Right ventricle myocardium inferior (tissue), 1 donor: ENCODE measurements at regions not wholly inside any gene's neighbourhood (a gene's known extent, or its start where the extent isn't known, plus 50 kb on each side); places are given as distances from the start of the nearest gene placed in this dataset.

ENCODE experiments used
- ATAC-seq: fragments of 200-7000 bp; cut with Tn5 transposase; one replicate; pipeline ENCODE4 v1.9.1; 2020; ENCODE audit warnings: mild to moderate bottlenecking, moderate library complexity
- DNase-seq: peaks from one replicate; pipeline ENCODE4 v3.0.0; 2021; ENCODE audit errors: missing footprints
- intact Hi-C: fragments of 100-400 bp; cut with DNase I; formaldehyde crosslinking; loops from one replicate; pipeline ENCODE4 v1.11.0; 2022
- donor health status: DM: no; HTN: yes; CAD: no; lungs with severe emphysema.

DNA sequence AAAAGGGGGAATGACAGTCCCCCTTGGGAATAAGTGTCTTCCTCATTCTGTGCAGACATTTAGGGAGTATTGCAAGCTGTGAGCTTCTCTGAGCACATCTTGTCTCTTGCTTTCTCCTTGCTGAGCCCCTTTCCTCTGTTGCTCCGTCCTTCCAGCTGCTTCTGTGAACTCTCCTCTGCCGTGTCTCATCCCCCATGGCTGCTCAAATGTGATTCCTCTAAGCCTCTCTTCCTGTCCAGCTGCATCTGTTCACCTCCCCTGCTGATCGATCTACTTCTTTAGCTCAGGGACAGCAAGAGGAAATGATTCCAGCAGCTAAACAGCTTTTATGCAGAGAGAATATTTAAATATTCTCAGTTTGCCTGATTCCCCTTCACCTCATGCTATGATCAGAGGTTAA, 328.0 kb upstream of the DNAJC19 start:
- intact Hi-C loops: no loop called here
- no peak for DNase-seq
- ATAC-seq: no peak

DNA sequence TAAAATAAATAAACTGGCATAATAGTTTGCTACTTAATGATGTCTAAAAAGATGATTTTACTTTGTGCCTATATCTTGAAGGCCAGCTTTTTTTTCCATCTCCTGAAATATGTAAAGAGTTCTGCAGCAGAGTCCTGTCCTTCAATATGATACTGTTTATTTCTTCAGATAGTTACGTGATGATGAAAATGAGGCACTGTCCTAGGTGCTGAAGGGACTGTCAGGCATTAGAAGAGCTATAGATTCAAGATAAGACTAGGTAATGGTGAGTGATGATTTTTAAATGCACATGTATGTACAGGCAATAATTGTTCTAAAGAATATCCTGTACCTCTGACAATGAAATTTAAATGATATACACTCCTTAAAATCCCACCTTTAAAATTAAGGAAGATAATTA, 326.9 kb upstream of the DNAJC19 start:
- intact Hi-C loops: no loop called here
- ATAC-seq: no peak

GRCh38 chr3:181313335-181313734, 323.8 kb upstream of the DNAJC19 start:
- DNase-seq (no peak), ATAC-seq (no peak)
- intact Hi-C loops: no loop called here

More for the DNA sequence above, 326.9 kb upstream of the DNAJC19 start:
- no peak for DNase-seq

DNA sequence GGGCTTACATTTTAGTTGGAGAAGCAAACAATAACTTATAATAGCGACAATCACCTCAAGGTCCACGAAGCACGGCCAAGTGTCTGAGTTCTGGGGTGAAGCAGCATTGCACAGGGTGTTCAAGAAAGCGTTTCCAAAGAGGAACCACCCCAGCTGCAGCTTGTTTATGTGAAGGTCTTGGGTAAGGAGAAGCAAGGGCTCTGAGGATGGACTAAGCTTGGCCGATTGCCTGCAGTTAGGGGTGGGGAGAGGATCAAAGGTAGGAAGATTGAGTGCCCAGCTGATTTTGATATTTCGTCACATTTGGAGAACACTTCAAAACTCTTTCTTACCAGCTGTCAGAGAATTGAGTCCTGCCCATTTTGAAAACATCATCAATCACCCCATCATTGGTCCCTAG, 321.6 kb upstream of the DNAJC19 start:
- intact Hi-C loops: no loop called here
- ATAC-seq: no peak

DNA sequence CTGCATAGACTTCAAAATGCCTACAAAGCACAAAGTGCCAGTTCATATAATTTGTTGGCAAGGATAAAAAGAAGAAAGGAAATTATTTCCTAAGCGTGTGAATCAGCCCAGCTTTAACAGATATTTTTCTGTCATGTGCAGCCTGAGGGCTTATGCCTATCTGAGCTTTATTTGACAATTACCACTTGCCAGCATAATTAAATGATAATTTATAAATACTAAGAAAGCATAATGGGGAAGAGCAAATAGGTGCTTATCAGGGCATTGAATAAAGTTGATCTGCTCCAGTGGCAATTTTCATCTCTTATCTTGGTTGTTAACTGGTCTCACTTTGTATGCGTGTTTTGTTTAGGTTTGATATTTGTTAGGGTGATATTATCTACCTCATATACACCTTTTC, 313.4 kb upstream of the DNAJC19 start:
- no peak for DNase-seq
- intact Hi-C loops: no loop called here
- no peak for ATAC-seq

More for the DNA sequence above, 321.6 kb upstream of the DNAJC19 start:
- no peak for DNase-seq

DNA sequence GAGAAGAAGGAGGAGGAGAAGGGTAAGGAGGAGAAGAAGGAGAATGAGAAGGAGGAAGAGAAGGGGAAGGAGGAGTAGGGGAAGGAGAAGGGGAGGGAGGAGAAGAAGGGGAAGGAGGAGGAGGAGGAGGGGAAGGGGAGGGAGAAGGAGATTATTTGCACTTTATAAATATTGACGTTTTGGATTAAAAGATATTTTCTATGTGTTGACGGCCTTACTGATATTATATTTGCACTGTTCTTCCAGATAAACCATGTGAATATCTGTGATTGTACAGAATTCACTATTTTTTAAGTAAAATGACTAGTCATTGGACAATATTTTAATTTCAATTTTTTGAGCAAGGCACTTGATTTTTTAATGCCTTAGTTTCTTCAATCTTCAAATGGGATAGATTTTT, 310.5 kb upstream of the DNAJC19 start:
- intact Hi-C loops: no loop called here
- DNase-seq (no peak), ATAC-seq (no peak)

GRCh38 chr3:181298421-181298820, 308.9 kb upstream of the DNAJC19 start:
- intact Hi-C loops: no loop called here
- DNase-seq (no peak), ATAC-seq (no peak)

DNA sequence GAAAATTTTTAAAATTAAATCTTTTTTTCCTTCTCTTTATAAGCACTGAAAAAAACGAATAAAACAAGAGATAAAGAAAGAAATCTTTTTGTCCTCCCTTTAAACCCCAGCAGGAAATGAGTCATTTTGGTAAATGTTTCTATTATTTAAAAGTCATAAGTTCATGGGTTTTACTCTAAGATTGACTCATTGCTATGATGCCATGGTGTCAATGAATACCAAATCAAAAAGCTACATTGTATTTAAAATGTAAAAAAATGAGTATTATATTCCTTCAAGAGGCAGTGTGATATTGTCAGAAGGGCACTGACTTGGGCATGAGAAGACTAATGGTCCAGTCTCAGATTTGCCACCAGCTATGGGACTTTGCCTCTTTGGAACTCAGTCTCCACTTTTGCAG, 303.4 kb upstream of the DNAJC19 start:
- intact Hi-C loops: no loop called here
- DNase-seq (no peak), ATAC-seq (no peak)

DNA sequence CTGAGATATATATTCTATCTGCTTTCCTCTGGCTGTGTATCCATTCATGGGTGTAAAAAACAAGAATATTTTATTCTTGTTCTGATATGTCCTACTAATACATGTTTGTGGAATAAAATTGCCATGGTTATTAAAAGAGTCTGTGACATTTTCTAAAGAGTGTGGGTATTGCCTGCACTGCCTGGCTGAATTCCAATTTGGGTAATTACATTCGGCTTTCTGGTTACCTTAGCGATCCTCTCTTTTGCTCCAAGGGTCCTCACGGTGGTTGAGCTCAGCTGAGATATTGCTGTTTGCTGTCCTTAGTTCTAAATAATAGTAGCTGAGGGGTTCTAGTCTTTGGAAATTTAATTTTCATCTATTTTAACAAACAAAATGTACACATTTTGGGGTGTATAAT, 301.4 kb upstream of the DNAJC19 start:
- no peak for DNase-seq
- intact Hi-C loops: no loop called here
- no peak for ATAC-seq

- intact Hi-C loops: no loop called here
- ATAC-seq (no peak), DNase-seq (no peak)
These were observed 299.8 kb upstream of the DNAJC19 start for GRCh38 chr3:181289306-181289705.

DNA sequence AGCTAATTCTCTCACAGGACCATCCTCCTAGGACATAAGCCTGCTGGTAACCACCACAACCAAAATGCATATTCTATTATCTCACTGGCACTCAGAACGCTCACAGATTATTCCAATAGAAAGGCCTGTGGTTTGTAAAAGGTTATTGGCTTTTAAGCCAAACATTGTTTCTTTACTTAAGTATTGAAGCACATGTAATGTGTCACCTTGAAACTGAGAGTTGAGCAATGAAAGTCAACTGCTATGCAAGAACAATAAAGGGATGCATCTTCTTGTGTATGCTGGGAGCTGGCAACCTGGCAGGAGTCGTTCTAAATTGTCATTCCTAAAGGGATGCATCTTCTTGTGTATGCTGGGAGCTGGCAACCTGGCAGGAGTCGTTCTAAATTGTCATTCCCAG, 298.6 kb upstream of the DNAJC19 start:
- DNase-seq (no peak), ATAC-seq (no peak)
- intact Hi-C loops: no loop called here

GRCh38 chr3:181279239-181279565, 289.7 kb upstream of the DNAJC19 start:
- intact Hi-C loops: no loop called here
- no peak for ATAC-seq
- no peak for DNase-seq

DNA sequence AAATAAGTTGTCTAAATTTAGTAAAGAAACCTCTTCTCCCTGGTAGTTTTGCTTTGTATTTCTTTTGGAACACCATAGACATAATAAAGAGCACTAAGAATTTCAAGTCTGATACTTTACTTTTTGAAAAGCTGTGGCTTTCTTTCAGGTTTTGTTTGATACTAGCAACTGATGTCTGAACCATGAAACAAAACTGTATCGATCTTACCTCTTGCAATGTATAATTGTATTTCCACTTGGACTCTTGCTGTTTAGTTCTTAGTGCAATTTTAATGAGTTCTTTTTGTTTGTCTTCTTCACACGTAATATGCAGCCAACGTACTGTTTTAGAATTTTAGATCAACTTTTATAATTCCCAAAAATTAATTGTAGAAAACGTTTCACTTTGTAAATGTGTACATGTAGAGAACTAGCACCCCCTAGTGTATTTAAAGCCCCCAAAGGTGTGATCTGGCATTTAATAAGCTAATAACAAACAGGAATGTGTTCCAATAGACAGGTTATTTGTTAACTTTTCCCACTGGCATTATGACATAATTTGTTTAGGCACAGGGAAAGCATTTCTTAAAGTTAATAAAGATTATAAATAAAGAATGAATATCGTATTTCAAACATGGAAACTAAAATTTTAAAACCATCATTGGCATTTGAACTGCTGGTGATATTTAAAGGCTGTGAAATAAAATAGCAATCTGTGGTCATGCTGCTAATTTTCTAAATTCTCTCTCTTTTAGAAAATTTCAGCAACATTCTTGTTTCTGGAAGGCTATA, 289.1 kb upstream of the DNAJC19 start:
- DNase-seq (no peak), ATAC-seq (no peak)

GRCh38 chr3:181276358-181276896, 286.9 kb upstream of the DNAJC19 start:
- intact Hi-C loops: no loop called here
- no peak for DNase-seq
- ATAC-seq: no peak

More for the DNA sequence above, 289.1 kb upstream of the DNAJC19 start:
- intact Hi-C loops: no loop called here

GRCh38 chr3:181274025-181274424, 284.5 kb upstream of the DNAJC19 start:
- no peak for ATAC-seq
- no peak for DNase-seq
- intact Hi-C loops: no loop called here

GRCh38 chr3:181267312-181267711, 277.8 kb upstream of the DNAJC19 start:
- no peak for DNase-seq
- intact Hi-C loops: no loop called here
- ATAC-seq: no peak

- intact Hi-C loops: no loop called here
- ATAC-seq (no peak), DNase-seq (no peak)
These were observed 276.3 kb upstream of the DNAJC19 start for GRCh38 chr3:181265750-181266333.

DNA sequence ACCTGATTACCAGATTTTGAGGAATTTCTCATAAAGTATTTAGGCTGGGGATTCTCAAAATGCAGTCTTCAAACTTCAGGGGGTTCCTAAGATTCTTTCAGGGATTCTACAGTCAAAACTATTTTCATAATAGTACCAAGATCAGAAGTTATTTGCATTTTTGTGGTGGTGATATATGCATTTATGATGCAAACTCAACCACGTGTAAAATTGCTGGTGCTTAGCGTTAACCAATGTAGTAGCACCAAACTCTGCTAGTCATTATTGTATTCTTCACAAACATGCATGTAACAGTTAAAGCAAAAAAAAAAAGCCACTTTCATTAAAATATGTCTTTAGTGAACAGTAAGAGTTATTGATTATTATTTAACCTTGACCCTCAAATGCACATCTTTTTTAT, 274.9 kb upstream of the DNAJC19 start:
- intact Hi-C loops: no loop called here
- ATAC-seq: no peak
- no peak for DNase-seq

- no peak for DNase-seq
- intact Hi-C loops: no loop called here
- ATAC-seq: no peak
These were observed 264.3 kb upstream of the DNAJC19 start for GRCh38 chr3:181253796-181254195.

- ATAC-seq: no peak
- intact Hi-C loops: no loop called here
- no peak for DNase-seq
These were observed 263.1 kb upstream of the DNAJC19 start for GRCh38 chr3:181252631-181253030.

- intact Hi-C loops: no loop called here
- no peak for DNase-seq
- no peak for ATAC-seq
These were observed 261.2 kb upstream of the DNAJC19 start for GRCh38 chr3:181250714-181251113.
